ENCODE measurements at regions not wholly inside any gene's neighbourhood (a gene's known extent, or its start where the extent isn't known, plus 50 kb on each side); places are given as distances from the start of the nearest gene placed in this dataset.
A peak's percentile ranks its signal among the peaks of the same experiment; 100 is the strongest.
"Not testable (repeated sequence)": the region's sequence is repeated elsewhere in the genome, so short reads cannot be mapped to it uniquely, and the experiment has no call there.

- no peak for DNase-seq
These were observed 328.9 kb downstream of the CHL1 start for GRCh38 chr3:525415-525814.

- DNase-seq = peak; percentile 37
These were observed 339.2 kb downstream of the CHL1 start for GRCh38 chr3:535566-536416.

GRCh38 chr3:536417-536813, 339.9 kb downstream of the CHL1 start:
- DNase-seq = no peak

DNA sequence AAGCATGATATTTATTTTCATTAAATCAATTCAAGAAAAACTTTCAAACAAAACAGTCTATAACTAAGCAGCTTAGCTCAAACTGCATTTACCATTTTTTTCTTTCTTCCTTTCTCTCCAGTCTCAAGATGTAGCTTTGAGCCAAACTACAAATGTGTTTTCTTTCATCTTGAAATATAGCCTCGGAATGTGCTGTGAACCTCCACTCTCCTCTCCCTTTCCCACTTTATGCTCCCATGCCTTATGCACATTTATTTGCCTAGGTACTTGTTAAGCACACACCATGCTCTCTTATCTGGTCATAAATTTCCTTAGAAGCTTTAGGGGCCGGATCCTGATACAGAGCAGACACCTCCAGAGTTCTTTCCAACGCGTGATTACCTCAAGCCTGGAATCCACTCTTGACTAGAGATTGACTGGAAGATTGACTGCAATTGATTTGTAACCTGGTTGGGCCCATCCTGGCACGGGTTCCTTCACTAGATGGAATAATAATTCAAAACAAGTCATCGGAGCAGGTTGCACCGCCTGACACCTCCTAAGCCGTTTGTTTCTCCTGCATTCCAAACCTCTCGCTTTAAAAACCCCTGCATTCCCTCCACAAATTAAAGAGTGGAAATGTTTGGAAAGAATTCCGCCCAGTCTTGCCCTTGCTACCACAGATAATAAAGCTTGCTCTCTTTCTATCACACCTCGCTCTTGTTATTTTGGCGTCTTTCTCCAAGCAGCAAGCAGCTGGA, 344.7 kb downstream of the CHL1 start:
- DNase-seq = no peak

- no peak for DNase-seq
These were observed 345.5 kb downstream of the CHL1 start for GRCh38 chr3:542021-542420.

GRCh38 chr3:549636-550035, 353.1 kb downstream of the CHL1 start:
- no peak for DNase-seq

DNA sequence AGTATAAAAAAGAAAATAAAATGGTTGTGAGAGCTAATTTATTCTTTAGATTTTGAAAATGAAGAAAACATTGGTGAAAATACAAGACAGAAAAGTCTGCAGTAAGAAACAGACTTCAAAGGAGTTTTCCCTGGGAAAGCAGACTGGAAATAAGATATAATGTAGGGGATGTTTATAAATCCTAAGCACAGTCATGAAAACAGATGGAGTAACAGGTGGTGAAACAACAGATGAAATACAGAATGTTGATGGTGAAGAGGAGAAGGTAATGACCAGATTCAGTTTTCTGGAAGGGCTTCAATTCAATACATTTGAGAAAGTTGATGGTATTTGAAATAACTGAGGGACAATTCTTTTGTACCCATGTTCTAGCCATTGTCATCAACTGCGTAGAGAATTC, 353.9 kb downstream of the CHL1 start:
- DNase-seq = no peak

DNA sequence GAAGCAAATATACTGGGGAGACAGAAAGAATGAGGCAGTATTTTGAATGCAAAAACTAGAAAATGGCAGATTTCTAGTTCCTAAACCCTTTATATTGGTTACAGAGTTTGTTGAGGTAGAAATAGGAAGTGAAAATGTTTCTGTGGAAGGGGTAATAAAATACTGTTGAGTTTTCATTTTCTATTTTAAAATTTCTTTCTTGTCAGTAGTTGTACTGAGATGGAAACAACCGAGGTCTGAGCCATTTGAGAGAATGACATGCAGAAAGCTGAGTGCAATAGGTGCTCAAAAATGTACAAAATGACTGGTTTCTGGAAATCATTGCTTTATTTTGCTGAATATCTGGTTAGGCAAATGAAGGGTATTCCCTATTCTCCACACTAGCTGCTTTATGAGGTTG, 361.4 kb downstream of the CHL1 start:
- no peak for DNase-seq

DNA sequence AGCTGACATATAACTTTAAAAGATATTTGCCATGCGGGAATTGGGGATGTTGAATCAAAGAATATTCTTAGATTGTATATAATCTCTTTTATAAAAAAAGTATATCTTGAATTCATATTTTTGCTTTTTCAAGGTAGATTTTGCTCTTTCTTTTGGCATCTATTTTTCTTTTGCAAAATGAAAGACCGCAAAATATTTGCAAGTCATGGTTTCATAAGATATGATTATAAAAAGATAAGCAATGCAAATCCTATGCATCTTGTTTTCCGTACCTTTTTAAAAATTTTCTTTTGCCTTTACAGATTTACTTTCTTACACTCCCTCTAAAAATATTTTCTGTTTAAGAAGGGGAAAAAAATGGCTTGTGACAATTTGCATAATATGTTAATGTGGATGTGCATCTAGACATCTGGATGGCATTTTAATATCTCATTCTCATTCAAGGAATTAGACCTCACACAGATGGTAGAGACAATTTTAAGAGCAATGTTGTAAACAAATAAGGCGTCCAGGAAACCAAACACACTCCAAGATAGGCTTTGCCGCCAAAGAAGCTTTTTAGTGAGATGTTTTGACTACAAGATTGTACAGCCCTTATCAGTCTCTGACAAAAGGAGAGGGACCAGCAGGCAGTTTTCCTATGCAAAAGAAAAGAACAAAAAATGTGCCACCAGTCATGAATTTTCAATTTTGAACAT, 371.1 kb downstream of the CHL1 start:
- no peak for DNase-seq

DNA sequence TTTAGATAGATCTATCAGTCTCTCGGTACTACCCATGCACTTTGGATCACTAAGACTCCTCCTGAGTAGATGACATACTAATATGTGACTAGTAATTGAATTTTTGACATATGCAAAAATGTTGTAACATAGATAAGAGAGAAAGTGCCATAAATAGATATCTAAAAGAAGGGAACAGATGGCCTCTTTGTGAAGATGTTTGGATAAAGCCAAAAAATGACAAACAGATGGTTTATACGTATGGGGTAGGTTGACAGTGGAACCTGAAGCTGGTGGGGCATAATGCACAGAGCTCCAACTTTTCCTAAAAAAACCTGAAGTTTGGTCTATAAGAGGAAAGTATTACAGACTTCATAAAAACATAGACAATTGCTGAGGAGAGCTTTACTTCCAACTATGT, 383.0 kb downstream of the CHL1 start:
- DNase-seq = not testable (repeated sequence)

DNA sequence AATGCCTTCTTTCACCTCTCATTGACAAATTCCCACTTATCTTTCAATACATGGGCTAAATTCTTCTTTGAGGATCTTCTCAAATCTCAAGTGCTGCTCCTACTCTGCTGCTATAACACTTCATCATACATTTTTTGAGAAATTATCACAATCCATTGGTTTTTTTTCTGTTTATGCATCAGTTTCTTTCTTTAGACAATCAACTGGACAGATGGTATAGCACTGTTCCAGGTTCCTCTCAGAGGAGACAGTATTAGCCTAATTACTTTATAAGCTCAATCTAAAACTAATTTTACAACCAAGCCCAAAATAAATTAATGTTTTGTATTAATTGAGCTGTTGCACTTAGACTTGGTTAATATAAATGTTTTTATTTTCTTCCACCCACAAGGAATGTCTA, 392.5 kb downstream of the CHL1 start:
- DNase-seq = not testable (repeated sequence)

DNA sequence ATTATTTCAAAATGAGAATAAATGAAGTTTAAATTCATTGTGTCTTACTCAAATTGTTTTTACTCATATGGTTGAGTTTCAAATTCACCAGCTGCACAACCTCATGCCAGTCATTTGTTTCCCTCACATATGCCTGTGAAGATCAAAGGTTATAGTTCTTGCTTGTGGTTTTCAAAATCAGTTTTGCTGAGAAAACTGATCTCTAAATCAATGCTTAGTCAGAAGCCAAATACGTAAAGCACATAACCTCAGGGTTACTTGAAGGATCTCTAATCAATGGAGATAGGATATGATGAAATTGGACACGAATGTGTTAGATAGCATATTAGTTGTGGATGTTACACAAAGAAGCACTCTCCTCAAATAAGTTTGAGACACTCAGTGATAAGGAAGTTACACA, 400.7 kb downstream of the CHL1 start:
- DNase-seq = not testable (repeated sequence)

GRCh38 chr3:597746-598145, 401.2 kb downstream of the CHL1 start:
- not testable (repeated sequence) for DNase-seq

GRCh38 chr3:607480-607879, 410.9 kb downstream of the CHL1 start:
- DNase-seq = not testable (repeated sequence)

- no peak for DNase-seq
These were observed 425.2 kb downstream of the CHL1 start for GRCh38 chr3:621714-622113.

DNA sequence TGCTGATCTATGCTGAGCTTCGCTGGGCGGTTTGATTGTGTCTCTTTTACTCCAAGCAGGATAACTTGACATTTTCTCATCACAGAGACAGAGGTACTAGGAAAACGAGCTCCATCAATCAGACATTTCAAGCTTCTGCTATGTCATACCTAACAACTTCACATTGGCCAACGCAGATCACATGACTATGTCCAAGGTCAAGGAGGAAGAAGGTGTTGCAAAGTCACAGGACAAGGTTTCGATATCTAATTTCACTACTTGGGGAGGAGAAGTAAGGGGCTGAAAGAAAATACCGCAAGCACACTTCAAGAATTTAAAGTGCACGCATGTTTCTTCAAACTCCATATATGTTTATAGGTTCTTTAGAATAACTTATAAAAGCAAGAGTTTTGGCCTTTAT, 425.8 kb downstream of the CHL1 start:
- DNase-seq = no peak

GRCh38 chr3:623914-624545, 427.5 kb downstream of the CHL1 start:
- DNase-seq = no peak

- peak; percentile 76 for DNase-seq
These were observed 436.1 kb downstream of the CHL1 start for GRCh38 chr3:632571-633170.

- no peak for DNase-seq
These were observed 437.9 kb downstream of the CHL1 start for GRCh38 chr3:634511-634910.

DNA sequence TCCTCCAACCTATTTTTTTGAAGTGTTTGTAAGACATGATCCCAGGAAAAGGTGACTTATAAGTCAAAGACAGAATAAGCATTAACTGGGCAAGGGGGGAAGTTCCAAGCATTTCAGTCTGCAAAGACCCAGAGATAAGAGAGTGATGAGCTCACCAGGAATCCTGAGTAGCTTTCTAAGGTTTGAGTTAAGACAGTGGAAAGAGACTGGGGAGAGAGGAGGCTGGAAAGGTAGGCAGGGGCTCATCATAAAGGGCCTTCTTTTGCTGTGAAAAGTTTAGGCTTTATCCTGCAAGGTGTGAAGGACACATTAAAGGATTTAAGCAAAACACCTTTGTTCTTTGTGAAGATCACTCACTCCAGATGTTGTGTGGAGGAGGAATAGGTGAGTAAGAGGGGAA, 438.8 kb downstream of the CHL1 start:
- DNase-seq = no peak

DNA sequence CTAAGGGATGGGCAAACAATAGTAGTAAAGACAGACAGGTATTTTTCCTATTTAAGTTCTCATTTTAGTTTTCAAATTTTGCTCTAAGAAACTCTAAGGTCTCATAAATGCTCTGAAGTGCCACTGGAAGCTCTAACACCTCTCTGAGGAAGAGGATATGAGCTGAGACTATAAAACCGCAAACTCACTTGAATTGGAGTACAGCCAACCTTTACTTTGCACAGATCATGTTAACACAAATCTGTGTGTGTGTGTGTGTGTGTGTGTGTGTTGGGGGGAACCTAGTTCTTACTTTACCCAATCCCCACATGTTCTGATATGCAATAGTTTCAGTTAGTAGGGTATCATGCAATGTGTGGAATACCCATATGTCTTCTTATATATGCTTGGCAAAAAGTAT, 446.8 kb downstream of the CHL1 start:
- no peak for DNase-seq

GRCh38 chr3:655824-656223, 437.0 kb upstream of the CNTN6 start:
- DNase-seq = no peak

GRCh38 chr3:661356-661755, 431.5 kb upstream of the CNTN6 start:
- no peak for DNase-seq
